Adrenal gland (tissue), 5 donors: ENCODE measurements at regions not wholly inside any gene's neighbourhood (a gene's known extent, or its start where the extent isn't known, plus 50 kb on each side); places are given as distances from the start of the nearest gene placed in this dataset.
"Not testable (repeated sequence)": the region's sequence is repeated elsewhere in the genome, so short reads cannot be mapped to it uniquely, and the experiment has no call there.

Experiments used
- POLR2A ChIP-seq, 2 donors: fragments of 450-650 bp; IDR thresholded peaks; one replicate each; pipeline ENCODE4 v1.6.1; 2017; ENCODE audit warnings: antibody characterized with exemption in 2 of 2, mild to moderate bottlenecking in 2 of 2, moderate library complexity in 1 of 2
- TF ChIP-seq, protein P1 (sequence below), 6 experiments: fragments of 450-650 bp in 4 of 6; fragments of 200-600 bp in 2 of 6; sonication (generic) in 1 of 6; IDR thresholded peaks; 1 replicate in 5 of 6; 2 replicates in 1 of 6; pipeline versions ENCODE4 v1.5.1 to v1.8.0; 2016 to 2021; ENCODE audit warnings: antibody characterized with exemption in 6 of 6, mild to moderate bottlenecking in 2 of 6, moderate library complexity in 1 of 6
- donor health status: DM: no; HTN: no; CAD: no.

DNA sequence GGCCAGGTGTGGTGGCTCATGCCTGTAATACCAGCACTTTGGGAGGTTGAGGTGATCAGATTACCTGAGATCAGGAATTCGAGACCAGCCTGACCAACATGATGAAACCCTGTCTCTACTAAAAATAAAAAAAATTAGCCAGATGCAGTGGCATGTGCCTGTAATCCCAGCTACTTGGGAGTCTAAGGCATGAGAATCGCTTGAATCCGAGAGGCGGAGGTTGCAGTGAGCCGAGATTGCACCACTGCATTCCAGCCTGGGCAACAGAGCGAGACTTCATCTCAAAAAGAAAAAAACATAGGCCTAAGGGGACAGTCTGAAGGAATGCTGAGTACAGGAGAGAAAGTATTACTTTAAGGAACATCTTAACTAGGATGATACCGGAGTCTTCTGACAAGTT is 650.6 kb upstream of the USP24 start:
- TF ChIP-seq, protein P1, sequence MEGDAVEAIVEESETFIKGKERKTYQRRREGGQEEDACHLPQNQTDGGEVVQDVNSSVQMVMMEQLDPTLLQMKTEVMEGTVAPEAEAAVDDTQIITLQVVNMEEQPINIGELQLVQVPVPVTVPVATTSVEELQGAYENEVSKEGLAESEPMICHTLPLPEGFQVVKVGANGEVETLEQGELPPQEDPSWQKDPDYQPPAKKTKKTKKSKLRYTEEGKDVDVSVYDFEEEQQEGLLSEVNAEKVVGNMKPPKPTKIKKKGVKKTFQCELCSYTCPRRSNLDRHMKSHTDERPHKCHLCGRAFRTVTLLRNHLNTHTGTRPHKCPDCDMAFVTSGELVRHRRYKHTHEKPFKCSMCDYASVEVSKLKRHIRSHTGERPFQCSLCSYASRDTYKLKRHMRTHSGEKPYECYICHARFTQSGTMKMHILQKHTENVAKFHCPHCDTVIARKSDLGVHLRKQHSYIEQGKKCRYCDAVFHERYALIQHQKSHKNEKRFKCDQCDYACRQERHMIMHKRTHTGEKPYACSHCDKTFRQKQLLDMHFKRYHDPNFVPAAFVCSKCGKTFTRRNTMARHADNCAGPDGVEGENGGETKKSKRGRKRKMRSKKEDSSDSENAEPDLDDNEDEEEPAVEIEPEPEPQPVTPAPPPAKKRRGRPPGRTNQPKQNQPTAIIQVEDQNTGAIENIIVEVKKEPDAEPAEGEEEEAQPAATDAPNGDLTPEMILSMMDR (IDR thresholded peaks at IDR 0.05): not testable (repeated sequence)
- not testable (repeated sequence) for TF ChIP-seq POLR2A (IDR thresholded peaks at IDR 0.05)
